NCI-H2196 (cell line): ENCODE measurements at regions not wholly inside any gene's neighbourhood (a gene's known extent, or its start where the extent isn't known, plus 50 kb on each side); places are given as distances from the start of the nearest gene placed in this dataset.
"Not testable (repeated sequence)": the region's sequence is repeated elsewhere in the genome, so short reads cannot be mapped to it uniquely, and the experiment has no call there.

Source experiments
- DNase-seq: peaks from one replicate; lab custom pipeline; 2025; ENCODE audit not compliant: unreplicated experiment; lab: John Stamatoyannopoulos, UW

DNA sequence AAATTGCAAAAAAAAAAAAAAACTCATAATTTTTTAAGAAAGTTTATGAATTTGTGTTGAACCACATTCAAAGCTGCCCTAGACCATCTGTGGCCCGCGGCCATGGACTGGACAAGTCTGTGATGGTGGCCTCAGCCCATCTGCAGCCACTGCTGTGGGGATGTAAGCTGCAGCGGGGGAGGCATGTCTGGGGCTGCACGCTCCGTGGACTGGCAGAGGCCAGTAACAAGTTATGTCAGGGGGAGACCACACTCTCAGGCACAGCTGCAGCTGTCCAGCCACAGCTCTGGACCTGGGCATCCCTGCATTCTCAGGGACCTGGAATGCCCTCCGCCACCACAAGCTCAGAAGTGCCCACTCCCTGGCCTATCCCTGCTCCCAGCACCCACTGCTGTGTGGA, 1272.3 kb upstream of the CDH9 start:
- DNase-seq, result no peak

DNA sequence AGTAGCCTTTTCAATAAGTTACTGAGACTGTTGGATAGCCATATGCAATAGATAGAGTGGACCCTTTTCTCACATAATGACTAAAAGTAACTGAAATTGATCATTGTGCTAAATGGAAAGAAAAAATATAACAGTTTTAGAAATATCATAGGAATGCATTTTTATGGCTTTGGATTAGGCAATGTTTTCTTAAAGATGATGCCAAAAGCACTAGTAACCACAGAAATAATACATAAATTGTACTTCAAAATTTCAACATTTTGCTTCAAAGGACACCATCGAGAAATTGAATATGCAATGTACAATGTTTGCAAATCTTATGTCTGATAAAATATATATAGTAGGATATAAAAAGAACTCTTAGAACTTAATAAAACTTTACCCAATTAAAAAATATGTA, 1267.5 kb upstream of the CDH9 start:
- DNase-seq, result no peak

DNA sequence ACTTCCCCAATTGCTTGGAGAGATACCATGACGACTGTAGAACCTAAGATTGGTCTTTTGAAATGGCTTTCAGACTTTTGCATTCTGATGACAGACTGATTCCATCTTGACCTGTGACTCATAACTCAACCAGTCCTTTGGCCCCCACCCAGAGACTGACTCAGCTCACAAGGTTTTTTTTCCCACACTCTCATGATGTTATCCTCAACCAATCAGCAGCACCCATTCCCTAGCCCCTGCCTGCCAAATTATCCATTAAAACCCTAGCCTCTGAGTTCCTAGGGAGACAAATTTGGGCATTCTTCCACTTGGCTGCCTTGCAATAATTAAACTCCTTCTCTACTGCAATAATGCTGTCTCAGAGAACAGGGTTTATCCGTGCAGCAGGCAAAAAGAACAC, 1263.3 kb upstream of the CDH9 start:
- DNase-seq, result no peak

DNA sequence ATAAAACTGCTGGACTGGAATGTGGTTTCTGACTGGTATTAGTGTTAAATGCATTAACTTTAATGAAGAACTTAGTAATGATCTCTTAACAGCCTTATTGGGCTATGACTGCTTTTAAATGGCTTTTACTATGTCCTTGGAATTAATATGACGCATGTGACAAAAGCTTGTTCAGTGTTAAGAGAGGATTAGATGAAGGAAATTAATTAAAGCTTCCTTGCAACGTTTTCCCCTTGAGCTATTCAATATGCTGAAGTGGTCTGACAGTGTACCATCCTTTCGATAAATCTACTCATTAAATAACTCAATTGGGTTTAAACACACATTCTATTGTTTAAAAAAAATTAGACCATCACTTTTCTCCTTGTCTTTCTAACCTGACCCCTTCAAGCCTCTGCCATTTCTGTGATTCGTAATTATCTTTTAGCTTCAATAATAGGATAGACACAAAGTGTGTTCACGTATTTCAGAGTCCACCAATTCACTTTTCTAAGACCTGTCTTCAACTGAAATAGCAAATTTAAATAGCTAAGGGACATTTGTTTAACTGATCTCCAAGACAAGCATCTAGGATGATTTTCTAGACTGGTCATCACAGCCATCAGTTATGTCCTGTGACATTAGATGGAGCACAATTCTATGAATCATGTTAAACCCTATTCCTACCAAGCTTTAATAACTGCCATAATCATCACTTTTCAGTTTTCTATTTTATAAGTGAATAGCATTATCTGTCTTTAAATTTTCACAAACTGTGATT, 1258.0 kb upstream of the CDH9 start:
- DNase-seq, result no peak

DNA sequence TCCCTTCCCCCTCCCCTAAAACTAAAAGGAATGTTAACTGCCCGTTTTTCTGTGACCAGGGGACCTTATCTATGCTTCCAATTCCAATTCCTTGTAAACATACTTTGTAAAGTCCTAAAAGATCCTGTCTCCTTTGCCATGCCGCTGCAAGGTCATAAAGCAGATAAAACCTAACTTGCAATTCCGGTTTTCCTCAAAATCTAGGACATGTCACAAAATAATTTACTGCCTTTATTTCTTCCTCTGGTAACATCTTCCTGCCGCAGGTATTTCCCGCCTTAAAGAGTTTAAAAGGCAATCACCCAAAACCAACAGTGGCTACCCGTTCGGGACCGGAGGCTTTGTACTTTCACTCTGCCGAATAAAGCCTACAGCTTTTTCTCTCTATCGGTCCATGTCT, 1248.6 kb upstream of the CDH9 start:
- not testable (repeated sequence) for DNase-seq

DNA sequence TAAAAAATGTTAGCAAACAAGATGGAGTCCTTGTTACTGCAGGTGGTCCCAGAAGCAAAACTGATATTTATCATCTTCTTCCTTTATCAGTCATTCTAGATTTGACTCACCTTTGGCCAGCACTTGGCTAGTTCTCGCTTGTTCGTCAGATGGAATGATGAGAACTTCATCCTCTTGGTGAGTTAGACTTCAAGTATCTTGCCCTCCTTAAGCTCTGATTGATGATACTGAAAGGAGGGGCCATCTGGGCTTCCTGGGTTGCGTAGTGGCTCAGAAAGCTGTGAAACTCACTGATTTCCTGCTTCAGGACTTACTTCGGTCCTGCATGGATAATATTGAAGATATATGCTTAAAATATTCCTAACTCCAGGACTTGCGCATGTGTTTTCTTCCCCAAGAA, 1248.2 kb upstream of the CDH9 start:
- no peak for DNase-seq

DNA sequence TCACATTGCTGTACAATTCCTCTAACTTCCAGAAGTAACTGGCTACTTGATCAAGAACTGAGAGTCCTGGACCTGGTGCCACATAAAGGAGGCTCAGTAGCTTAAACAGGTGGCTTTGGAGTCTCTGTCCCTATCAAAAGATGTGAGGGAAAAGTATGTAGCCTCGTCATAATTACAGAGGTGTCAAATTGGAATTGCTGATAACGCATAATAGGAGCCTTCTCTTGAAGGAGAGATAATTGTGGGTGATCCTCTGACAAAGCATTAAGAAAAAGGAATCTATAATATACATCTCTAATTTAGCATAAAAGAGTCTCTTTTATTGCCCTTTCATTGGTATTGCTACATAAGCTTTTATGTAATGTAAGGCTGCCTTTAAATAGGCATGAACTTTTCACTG, 1246.4 kb upstream of the CDH9 start:
- no peak for DNase-seq

DNA sequence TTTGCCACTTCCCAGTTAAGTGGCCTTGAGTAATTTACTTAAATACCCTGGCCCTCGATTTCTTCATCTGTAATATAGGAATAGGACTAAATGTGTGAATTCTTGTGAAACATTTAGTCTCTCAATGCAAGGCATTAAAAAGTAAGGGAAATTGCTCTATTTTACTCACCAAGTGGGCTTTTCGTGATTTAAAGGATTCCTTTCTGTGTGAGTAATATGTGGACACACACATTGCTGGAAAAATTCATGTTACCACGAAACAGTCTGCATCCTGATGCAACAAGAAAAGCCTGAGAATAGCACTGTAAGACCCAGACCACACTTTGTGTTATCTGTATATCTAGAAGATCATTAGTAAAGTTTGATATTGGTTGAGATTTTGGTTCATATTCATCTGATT, 1243.0 kb upstream of the CDH9 start:
- DNase-seq, result no peak

DNA sequence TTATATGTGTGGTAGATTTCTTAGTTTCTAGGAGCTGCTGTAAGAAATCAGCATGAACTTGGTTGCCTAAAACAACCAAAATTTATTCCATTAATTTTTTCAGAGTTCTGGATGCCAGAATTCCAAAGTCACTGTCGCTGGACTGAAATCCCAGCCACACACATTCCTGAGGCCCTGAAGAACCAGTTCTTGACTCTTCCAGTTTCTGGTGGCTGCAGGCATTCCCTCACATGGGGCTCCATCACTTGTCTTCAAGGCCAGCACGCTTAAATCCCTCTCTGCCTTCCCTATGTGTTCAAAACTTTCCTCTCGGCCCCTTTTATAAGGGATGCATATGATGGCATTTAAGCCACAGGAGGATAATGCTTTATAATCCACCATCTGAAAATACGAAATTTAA, 1237.5 kb upstream of the CDH9 start:
- no peak for DNase-seq

DNA sequence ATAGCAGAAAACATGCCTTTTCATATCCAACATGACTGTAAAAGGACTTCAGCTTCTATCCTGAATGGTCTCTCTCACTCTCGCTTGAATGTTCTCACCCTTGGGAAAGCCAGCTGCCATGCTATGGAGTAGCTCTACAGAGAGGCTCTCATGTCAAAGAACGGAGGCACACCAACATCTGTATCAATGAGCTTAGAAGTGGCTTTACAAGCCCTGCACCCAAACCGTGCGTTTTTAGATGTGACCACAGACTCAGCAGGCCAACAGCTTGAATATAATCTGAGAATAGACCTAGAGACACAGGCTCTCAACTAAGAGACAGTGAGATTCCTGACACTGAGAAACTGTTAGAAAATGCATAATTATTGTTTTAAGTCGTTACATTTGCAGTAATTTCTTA, 1231.6 kb upstream of the CDH9 start:
- no peak for DNase-seq

DNA sequence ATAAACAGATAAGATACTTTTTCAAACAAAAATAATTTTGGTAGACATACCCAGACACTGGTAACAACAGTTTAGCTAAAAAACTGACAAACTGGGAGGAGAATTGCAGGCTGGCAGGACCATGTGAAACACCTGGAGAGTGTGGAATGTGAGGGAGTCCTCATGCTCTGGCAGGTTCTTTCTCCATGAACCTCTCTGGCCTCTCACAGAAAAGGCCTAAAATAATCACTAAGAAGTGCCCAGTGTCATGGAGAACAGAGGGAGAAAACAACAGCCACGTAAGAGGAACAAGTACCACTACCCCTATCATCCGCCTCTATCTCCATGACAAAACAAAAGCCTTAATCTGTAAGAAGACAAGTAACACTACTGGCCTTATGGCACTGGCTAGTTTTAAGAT, 1227.5 kb upstream of the CDH9 start:
- DNase-seq, result no peak

DNA sequence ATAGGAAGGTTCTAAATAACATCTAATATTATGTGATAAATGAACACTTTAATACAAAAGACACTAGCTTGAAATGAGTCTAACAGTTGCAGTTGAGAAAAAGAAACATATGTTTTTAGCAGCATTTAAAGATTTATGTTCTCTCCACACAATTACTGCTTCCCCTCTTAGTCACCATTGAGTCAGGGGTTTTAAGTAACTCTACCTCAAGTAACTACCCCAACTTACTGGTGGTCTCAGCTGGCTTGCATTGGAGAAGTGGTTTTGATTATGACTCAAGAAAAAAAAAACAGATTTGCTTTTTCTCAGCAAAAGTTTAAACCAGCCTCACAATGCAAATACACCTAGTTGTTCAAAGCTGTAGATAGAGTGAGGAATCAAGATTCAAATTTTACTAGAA, 1216.5 kb upstream of the CDH9 start:
- no peak for DNase-seq

DNA sequence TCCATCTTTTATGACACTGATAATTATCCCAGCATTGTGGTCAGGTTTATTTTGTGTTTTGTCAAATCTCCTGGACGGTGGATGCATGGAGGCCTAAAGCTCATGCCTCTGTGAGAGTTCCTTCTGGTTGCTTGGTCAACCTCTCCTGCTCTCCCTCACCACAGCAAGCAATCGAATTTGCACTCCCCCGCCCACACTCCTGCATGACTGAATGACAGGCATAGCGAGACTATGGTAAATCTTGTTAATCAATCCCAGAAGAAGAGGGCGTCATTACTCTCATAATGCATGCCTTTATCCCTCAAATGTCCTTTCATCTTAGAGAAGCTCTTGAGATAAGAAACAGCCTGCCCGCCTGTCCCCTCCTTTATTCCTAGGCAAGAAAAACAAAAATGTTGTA, 1215.0 kb upstream of the CDH9 start:
- DNase-seq, result no peak

DNA sequence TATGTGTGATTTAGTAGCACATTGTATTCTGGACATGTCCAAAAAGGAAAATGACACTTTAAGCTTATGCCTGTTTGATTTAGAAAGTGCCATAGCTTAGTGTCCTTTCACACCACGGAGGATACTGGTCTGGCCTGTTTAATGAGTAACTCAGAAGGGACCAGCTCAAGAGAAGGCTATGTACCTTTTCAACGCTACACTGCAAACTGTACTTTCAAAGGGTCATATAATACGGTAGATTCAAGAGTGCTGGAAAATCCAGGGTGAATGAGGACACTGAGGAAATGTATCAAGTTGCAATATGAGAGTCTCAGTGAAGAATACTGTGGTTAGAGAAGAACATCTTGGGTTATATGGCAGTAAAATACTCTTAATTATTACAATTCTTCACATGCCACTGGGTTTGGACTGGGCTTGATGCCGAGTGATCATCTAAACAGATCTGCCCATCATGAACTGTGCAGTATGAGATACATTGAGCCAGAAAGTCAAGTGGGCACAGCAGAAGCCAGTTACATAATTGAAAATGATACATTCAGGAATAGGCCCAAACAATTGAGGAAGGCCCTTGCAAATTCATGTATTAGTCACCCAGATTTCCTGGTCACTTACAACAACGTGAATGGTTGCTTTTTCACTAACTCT, 1211.5 kb upstream of the CDH9 start:
- no peak for DNase-seq

DNA sequence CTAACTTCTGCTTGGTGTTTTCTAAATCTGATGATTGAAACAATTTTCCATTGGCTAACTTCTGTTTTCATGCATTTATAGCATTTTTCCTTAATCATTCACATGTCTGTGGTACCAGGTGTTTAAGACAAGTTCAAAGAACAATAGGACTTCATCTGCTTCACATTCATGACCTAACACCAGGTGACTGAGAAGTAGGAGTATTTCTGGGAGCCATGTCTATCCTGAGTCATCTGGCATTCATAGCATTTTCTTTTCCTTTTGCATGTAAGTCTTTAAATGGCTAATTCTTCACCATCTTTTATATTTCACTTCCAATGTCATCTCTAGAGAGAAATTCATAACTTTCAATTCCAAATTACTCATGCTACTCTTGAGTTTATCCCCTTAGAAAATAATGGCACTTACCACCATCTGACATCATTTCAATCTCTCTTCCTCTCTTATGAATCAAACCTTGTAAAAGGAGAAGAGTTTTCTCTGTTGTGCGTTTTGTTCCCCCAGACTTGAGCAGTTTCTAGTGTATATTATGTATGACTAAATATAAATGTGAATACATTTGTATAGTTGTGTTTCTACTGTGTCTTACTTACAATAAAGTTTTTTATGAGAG, 1196.1 kb upstream of the CDH9 start:
- no peak for DNase-seq

DNA sequence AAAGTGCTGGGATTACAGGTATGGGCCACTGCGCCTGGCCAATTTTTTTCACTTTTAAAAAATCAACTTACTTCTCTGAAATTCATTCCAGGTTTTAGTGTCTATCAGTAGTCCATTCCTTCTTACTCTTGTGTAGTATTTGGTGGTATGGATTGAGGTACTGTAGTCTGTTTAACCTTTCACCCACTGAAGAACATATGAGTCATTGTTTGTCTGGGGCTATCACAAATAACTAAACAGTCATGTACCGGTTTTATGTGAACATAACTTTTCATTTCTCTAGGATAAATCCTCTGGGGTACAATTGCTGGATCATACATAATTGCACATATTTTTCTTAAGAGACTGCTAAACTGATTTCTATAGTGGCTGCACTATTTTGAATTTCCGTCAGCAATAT, 1188.0 kb upstream of the CDH9 start:
- no peak for DNase-seq

DNA sequence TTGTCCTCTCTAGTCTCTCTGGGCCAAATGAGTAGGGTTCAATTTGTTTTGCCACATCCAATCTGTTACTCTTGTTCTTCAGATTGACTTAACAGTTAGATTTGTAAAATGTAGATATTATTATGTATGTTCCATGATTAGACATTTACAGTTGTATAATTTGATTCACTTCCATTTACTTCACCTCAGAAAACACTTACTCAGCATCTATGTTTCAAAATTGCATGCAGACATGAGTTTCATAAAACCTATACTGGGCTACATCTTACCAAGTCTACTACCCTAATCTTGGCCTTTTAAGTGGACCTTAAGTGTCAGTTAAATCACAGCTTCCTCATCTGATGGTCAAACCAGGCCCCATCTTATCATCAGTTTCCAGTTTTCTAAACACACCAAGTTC, 1181.2 kb upstream of the CDH9 start:
- no peak for DNase-seq

DNA sequence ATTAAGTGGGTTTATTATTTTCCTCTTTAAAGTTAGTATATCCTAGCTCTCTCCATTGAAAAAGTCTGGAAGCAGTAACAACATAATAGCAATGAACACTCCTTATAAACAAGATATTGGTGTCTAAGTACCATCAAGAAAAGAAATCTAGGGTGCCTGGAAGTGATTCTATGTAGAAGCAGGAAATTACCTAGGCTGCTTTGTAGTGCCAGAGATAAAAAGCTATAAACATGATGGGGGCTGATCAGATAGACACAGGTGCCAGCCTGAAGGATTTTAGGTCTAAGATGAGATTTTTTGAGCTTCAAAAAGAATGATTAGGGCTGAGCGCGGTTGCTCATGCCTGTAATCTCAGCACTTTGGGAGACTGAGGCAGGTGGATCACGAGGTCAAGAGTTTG, 1179.3 kb upstream of the CDH9 start:
- DNase-seq, result no peak

DNA sequence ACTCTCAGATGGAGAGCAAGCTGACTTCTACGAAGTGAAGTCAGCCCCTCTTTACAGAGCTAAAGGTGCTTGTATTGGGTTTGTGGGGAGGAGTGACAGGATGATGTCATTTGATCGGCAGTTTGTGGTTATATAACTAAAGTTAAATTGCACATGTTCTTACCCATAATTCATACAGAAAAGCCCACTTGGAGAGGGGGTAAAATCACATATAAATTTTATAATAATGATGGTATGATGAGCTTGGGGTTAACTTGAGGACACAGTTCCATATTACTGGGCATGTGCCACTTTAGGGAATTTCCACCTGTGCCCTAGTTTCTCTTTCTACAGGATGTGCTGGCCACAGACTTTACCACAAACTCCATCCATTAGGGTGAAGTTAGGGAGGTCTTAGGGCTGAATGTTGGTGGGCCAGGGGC, 1178.6 kb upstream of the CDH9 start:
- no peak for DNase-seq

DNA sequence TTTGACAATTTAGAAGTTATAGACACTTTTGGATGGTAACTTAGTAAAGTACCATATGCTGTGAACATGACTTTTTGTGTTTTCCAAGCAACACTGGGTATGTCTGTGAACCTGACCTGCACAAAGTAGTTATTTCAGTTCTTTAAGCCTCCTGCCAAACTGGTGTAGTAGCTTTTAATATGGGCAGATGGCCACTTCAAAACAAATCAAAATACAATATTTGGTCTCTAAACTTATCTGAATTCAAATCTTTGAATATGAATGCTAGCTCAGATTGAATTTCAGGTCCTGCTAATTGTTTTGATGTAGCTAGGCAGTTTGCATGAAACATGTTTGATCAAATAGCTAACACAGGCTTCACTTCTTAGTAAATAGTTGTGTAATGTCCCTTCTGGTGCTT, 1176.7 kb upstream of the CDH9 start:
- DNase-seq, result no peak

DNA sequence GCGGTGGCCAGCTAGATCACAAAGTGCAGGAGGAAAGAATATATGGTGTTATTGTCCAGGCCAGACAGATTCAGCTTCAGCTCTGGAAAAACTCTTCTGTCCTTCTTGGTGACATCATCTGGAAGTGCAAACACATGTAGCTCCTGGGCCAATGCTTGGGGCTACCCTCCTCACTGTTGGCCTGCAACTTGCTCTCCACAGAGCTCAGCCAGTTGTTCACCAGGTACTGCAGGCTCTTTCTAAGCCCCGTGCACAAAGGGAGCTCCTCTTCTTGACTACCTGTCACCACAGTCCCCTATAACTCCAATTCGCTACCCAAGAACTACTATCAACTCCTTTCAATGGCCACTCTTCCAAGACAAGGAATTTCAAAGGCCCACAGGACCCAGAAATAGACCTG, 1175.9 kb upstream of the CDH9 start:
- no peak for DNase-seq

DNA sequence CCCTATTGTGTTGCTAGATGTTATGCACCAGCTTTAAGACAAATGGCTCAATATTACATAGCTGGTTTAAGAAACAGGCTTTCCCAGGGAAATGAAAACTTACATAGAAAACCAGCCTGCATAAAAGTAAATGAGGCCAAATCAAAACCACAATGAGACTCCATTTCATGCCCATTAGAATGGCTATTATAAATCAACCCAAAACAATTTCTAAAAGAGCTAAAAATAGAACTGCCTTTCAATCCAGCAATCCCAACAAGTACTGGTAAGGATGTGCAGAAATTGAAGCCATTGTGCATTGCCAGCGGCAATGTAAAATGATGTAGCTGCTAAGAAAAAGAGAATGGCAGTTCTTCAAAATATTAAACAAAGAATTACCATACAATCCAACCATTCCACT, 1170.0 kb upstream of the CDH9 start:
- DNase-seq, result no peak

DNA sequence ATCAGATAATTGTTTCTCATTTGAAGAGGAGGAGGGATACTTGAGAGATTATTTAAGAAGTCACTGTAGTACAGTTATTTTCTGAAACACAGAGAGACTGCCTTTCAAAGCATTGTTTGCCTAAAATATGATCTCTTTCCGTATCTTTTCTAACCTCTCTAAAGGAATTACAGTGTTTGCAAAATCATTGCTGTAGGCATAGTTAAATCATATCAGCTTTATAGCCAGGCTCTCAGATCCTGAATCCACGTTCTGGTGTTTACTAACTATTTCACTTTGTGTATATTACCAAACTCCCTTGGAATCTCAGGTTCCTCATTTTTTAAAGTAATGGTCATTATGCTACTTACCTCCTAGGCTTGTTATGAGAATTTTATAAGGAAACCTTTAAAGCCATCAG, 1151.6 kb upstream of the CDH9 start:
- DNase-seq, result no peak
